Effector memory CD8-positive, alpha-beta T cell (primary cell): ENCODE measurements at regions not wholly inside any gene's neighbourhood (a gene's known extent, or its start where the extent isn't known, plus 50 kb on each side); places are given as distances from the start of the nearest gene placed in this dataset.

ENCODE experiments used
- ATAC-seq: fragments of 150-1000 bp; cut with Tn5 transposase; replicated peaks from 2 replicates; pipeline ENCODE4 v1.10.0; 2021; ENCODE audit warnings: mild to moderate bottlenecking, moderate library complexity
- DNase-seq, 3 experiments: peaks; one replicate each; pipeline ENCODE4 v3.0.0; 2021
- H3K27ac Mint-ChIP-seq, 2 donors: one replicate each; pipeline ENCODE4 v1.8.0; 2022; ENCODE audit warnings: mild to moderate bottlenecking in 2 of 2, mixed read lengths in 2 of 2, moderate library complexity in 2 of 2
- H3K27me3 Mint-ChIP-seq, 2 donors: one replicate each; pipeline ENCODE4 v1.8.0; 2022; ENCODE audit warnings: mixed read lengths in 2 of 2
- H3K36me3 Mint-ChIP-seq: one replicate; pipeline ENCODE4 v1.8.0; 2022; ENCODE audit warnings: mild to moderate bottlenecking, moderate library complexity, mixed read lengths; ENCODE audit not compliant: insufficient read depth
- H3K4me1 Mint-ChIP-seq, 2 donors: one replicate each; pipeline ENCODE4 v1.8.0; 2022; ENCODE audit warnings: low read depth in 2 of 2, mixed read lengths in 2 of 2
- H3K4me3 Mint-ChIP-seq, 2 donors: one replicate each; pipeline ENCODE4 v1.8.0; 2022; ENCODE audit warnings: mild to moderate bottlenecking in 2 of 2, mixed read lengths in 2 of 2, moderate library complexity in 2 of 2
- H3K9me3 Mint-ChIP-seq, 2 donors: one replicate each; pipeline ENCODE4 v1.8.0; 2022; ENCODE audit warnings: mixed read lengths in 2 of 2

- DNase-seq: no peak
- Mint-ChIP-seq H3K36me3 (no peaks in the 10 kb centered on the region), H3K9me3 (peaks cover 2 to 8% of the 10 kb centered on the region in 2 donors), H3K4me1 (no peaks in the 10 kb centered on the region), H3K27ac (no peak overlapping the region), H3K4me3 (no peak overlapping the region), H3K27me3 (no peaks in the 10 kb centered on the region)
- no peak for ATAC-seq
These were observed 862.0 kb upstream of the CDH6 start for GRCh38 chr5:30331534-30331933.

- Mint-ChIP-seq H3K36me3 (no peaks in the 10 kb centered on the region), H3K27ac (no peak overlapping the region), H3K4me1 (no peaks in the 10 kb centered on the region), H3K4me3 (no peak overlapping the region), H3K9me3 (peaks cover 0 to 2% of the 10 kb centered on the region in 2 donors), H3K27me3 (no peaks in the 10 kb centered on the region)
- DNase-seq (no peak), ATAC-seq (no peak)
These were observed 867.7 kb upstream of the CDH6 start for GRCh38 chr5:30325795-30326194.

GRCh38 chr5:30324083-30324482 lies 869.4 kb upstream of the CDH6 start:
- no peak overlapping the region for H3K27ac Mint-ChIP-seq
- peaks cover 1 to 8% of the 10 kb centered on the region in 2 donors for H3K9me3 Mint-ChIP-seq
- H3K4me3 Mint-ChIP-seq: no peak overlapping the region
- no peaks in the 10 kb centered on the region for H3K36me3 Mint-ChIP-seq
- H3K4me1 Mint-ChIP-seq: no peaks in the 10 kb centered on the region
- ATAC-seq (no peak), DNase-seq (no peak)
- H3K27me3 Mint-ChIP-seq: no peaks in the 10 kb centered on the region

GRCh38 chr5:30287890-30288289 lies 905.6 kb upstream of the CDH6 start:
- no peaks in the 10 kb centered on the region for H3K27me3 Mint-ChIP-seq
- no peaks in the 10 kb centered on the region for H3K36me3 Mint-ChIP-seq
- no peak overlapping the region for H3K4me3 Mint-ChIP-seq
- peaks cover 6 to 9% of the 10 kb centered on the region in 2 donors for H3K9me3 Mint-ChIP-seq
- ATAC-seq: no peak
- H3K27ac Mint-ChIP-seq: no peak overlapping the region
- no peaks in the 10 kb centered on the region for H3K4me1 Mint-ChIP-seq
- no peak for DNase-seq

- Mint-ChIP-seq H3K4me1 (no peaks in the 10 kb centered on the region), H3K27me3 (no peaks in the 10 kb centered on the region), H3K27ac (no peak overlapping the region), H3K36me3 (no peaks in the 10 kb centered on the region), H3K9me3 (peaks cover 3 to 18% of the 10 kb centered on the region in 2 donors), H3K4me3 (no peak overlapping the region)
- ATAC-seq (no peak), DNase-seq (no peak)
These were observed 914.2 kb upstream of the CDH6 start for GRCh38 chr5:30279237-30279636.

GRCh38 chr5:30267026-30267425 lies 926.5 kb upstream of the CDH6 start:
- Mint-ChIP-seq H3K27me3 (no peaks in the 10 kb centered on the region), H3K4me3 (no peak overlapping the region), H3K4me1 (no peaks in the 10 kb centered on the region), H3K9me3 (peaks cover 11 to 16% of the 10 kb centered on the region in 2 donors), H3K27ac (no peak overlapping the region), H3K36me3 (no peaks in the 10 kb centered on the region)
- ATAC-seq (no peak), DNase-seq (no peak)

GRCh38 chr5:30239331-30240022 lies 954.0 kb upstream of the CDH6 start:
- no peak for DNase-seq
- H3K4me3 Mint-ChIP-seq: no peak overlapping the region
- no peaks in the 10 kb centered on the region for H3K4me1 Mint-ChIP-seq
- H3K36me3 Mint-ChIP-seq: no peaks in the 10 kb centered on the region
- H3K27me3 Mint-ChIP-seq: no peaks in the 10 kb centered on the region
- H3K9me3 Mint-ChIP-seq: peaks cover 10 to 20% of the 10 kb centered on the region in 2 donors
- H3K27ac Mint-ChIP-seq: no peak overlapping the region
- ATAC-seq: no peak

GRCh38 chr5:30237189-30237588 lies 956.3 kb upstream of the CDH6 start:
- Mint-ChIP-seq H3K27ac (no peak overlapping the region), H3K27me3 (no peaks in the 10 kb centered on the region), H3K4me3 (no peak overlapping the region), H3K9me3 (peaks cover 6 to 16% of the 10 kb centered on the region in 2 donors), H3K36me3 (no peaks in the 10 kb centered on the region), H3K4me1 (no peaks in the 10 kb centered on the region)
- DNase-seq: no peak
- no peak for ATAC-seq

- no peak overlapping the region for H3K4me3 Mint-ChIP-seq
- no peak for ATAC-seq
- H3K9me3 Mint-ChIP-seq: peaks cover 0 to 12% of the 10 kb centered on the region in 2 donors
These were observed 983.7 kb upstream of the CDH6 start for GRCh38 chr5:30209755-30210154.

GRCh38 chr5:30197662-30198061 lies 995.8 kb upstream of the CDH6 start:
- H3K27me3 Mint-ChIP-seq: no peaks in the 10 kb centered on the region
- no peak for DNase-seq
- no peaks in the 10 kb centered on the region for H3K36me3 Mint-ChIP-seq
- peaks cover 7 to 12% of the 10 kb centered on the region in 2 donors for H3K9me3 Mint-ChIP-seq
- ATAC-seq: no peak
- H3K4me1 Mint-ChIP-seq: no peaks in the 10 kb centered on the region
- H3K4me3 Mint-ChIP-seq: no peak overlapping the region
- no peak overlapping the region for H3K27ac Mint-ChIP-seq

More at GRCh38 chr5:30209755-30210154, 983.7 kb upstream of the CDH6 start:
- no peak for DNase-seq
- H3K27ac Mint-ChIP-seq: no peak overlapping the region
- H3K27me3 Mint-ChIP-seq: no peaks in the 10 kb centered on the region
- H3K36me3 Mint-ChIP-seq: no peaks in the 10 kb centered on the region
- no peaks in the 10 kb centered on the region for H3K4me1 Mint-ChIP-seq

GRCh38 chr5:30195036-30195435 lies 998.5 kb upstream of the CDH6 start:
- H3K4me3 Mint-ChIP-seq: no peak overlapping the region
- ATAC-seq (no peak), DNase-seq (no peak)
- no peak overlapping the region for H3K27ac Mint-ChIP-seq
- no peaks in the 10 kb centered on the region for H3K36me3 Mint-ChIP-seq
- peaks cover 0 to 7% of the 10 kb centered on the region in 2 donors for H3K9me3 Mint-ChIP-seq
- H3K27me3 Mint-ChIP-seq: no peaks in the 10 kb centered on the region
- no peaks in the 10 kb centered on the region for H3K4me1 Mint-ChIP-seq

GRCh38 chr5:30194595-30194994 lies 998.9 kb upstream of the CDH6 start:
- ATAC-seq: no peak
- Mint-ChIP-seq H3K4me1 (no peaks in the 10 kb centered on the region), H3K9me3 (peaks cover 0 to 6% of the 10 kb centered on the region in 2 donors), H3K27ac (no peak overlapping the region), H3K27me3 (no peaks in the 10 kb centered on the region), H3K4me3 (no peak overlapping the region), H3K36me3 (no peaks in the 10 kb centered on the region)
- DNase-seq: no peak

GRCh38 chr5:30183795-30184194 lies 1009.7 kb upstream of the CDH6 start:
- Mint-ChIP-seq H3K36me3 (no peaks in the 10 kb centered on the region), H3K4me3 (no peak overlapping the region), H3K4me1 (no peaks in the 10 kb centered on the region), H3K27me3 (no peaks in the 10 kb centered on the region), H3K9me3 (peaks cover 2 to 16% of the 10 kb centered on the region in 2 donors), H3K27ac (no peak overlapping the region)
- ATAC-seq (no peak), DNase-seq (no peak)

GRCh38 chr5:30156156-30156555 lies 1037.3 kb upstream of the CDH6 start:
- DNase-seq: no peak
- Mint-ChIP-seq H3K4me3 (no peak overlapping the region), H3K4me1 (no peaks in the 10 kb centered on the region), H3K9me3 (peaks cover 6 to 42% of the 10 kb centered on the region in 2 donors), H3K27me3 (no peaks in the 10 kb centered on the region), H3K36me3 (no peaks in the 10 kb centered on the region), H3K27ac (no peak overlapping the region)
- no peak for ATAC-seq
